GM12878 (cell line): ENCODE measurements at regions not wholly inside any gene's neighbourhood (a gene's known extent, or its start where the extent isn't known, plus 50 kb on each side); places are given as distances from the start of the nearest gene placed in this dataset.

Source experiments
- ATAC-seq: fragments of 200-7000 bp; cut with Tn5 transposase; 3 replicates; pipeline ENCODE4 v1.9.1; 2020; ENCODE audit warnings: mild to moderate bottlenecking, moderate library complexity
- BruUV-seq: library from RNA; stranded (reverse); fragments of 400-500 nt; replicated peaks from 2 replicates; lab custom pipeline; 2021; lab: Mats Ljungman, UMichigan
- CTCF ChIA-PET: fragments of 300-600 bp; sonication (Branson Sonifier 250); formaldehyde crosslinking; extraction: SDS; loops from one replicate; lab custom pipeline; 2021; ENCODE audit warnings: inconsistent platforms; lab: Yijun Ruan, JAX
- POLR2A ChIA-PET: fragments of 350-600 bp; formaldehyde crosslinking; extraction: SDS; loops from one replicate; lab custom pipeline; 2021; ENCODE audit warnings: inconsistent platforms; lab: Charles Lee
- RAD21 ChIA-PET: fragments of 300-600 bp; sonication (Branson Sonifier 250); formaldehyde crosslinking; loops from one replicate; lab custom pipeline; 2023; ENCODE audit warnings: antibody characterized with exemption; ENCODE audit not compliant: unreplicated experiment; lab: Charles Lee
- SMC1A ChIA-PET: fragments of 300-600 bp; sonication (Branson Sonifier 250); formaldehyde crosslinking; loops from one replicate; lab custom pipeline; 2023; ENCODE audit not compliant: unreplicated experiment, uncharacterized antibody; lab: Charles Lee
- DNase-seq: peaks from one replicate; pipeline ENCODE4 v3.0.0-alpha.2; 2011; ENCODE audit warnings: low read depth, low spot score
- FAIRE-seq: peaks from 3 replicates; lab custom pipeline; 2011; peaks lifted over from hg19 to GRCh38; lab: Jason Lieb, UNC
- H2AFZ ChIP-seq: 2 replicates; pipeline ENCODE4 v1.6.0; 2011; ENCODE audit warnings: low read depth, low read length, control low read depth; ENCODE audit not compliant: control insufficient read depth
- H3K27ac ChIP-seq: 2 replicates; pipeline ENCODE4 v1.5.1; 2011; ENCODE audit warnings: control low read depth; ENCODE audit not compliant: control insufficient read depth, insufficient read depth
- H3K27me3 ChIP-seq, 2 experiments: replicated peaks in 1 of 2; 2 replicates each; pipeline versions ENCODE4 v1.6.0 to v1.6.1; 2011; ENCODE audit warnings: low read length in 1 of 2; ENCODE audit not compliant: control insufficient read depth in 2 of 2, insufficient read depth in 2 of 2
- H3K36me3 ChIP-seq, 2 experiments: 2 replicates each; pipeline ENCODE4 v1.5.1; 2011; ENCODE audit warnings: low read length in 1 of 2; ENCODE audit not compliant: control insufficient read depth in 2 of 2, insufficient read depth in 2 of 2
- H3K4me1 ChIP-seq: 2 replicates; pipeline ENCODE4 v1.6.1; 2011; ENCODE audit warnings: mild to moderate bottlenecking, low read length, moderate library complexity, mixed read lengths; ENCODE audit not compliant: control insufficient read depth, insufficient read depth
- H3K4me2 ChIP-seq: 2 replicates; pipeline ENCODE4 v1.6.0; 2011; ENCODE audit warnings: control low read depth; ENCODE audit not compliant: control insufficient read depth, insufficient read depth
- H3K4me3 ChIP-seq: fragments of 200-600 bp; sonication (generic); 2 replicates; pipeline ENCODE4 v1.5.1; 2016
- H3K79me2 ChIP-seq: 2 replicates; pipeline ENCODE4 v1.6.0; 2011; ENCODE audit warnings: low read length; ENCODE audit not compliant: control insufficient read depth, insufficient read depth
- H3K9ac ChIP-seq: 2 replicates; pipeline ENCODE4 v1.8.0; 2011; ENCODE audit warnings: low read length, control low read depth, mixed read lengths; ENCODE audit not compliant: control insufficient read depth, insufficient read depth
- H3K9me3 ChIP-seq: replicated peaks from 3 replicates; pipeline ENCODE4 v1.5.1; 2011; ENCODE audit warnings: mild to moderate bottlenecking, low read length; ENCODE audit not compliant: control insufficient read depth, insufficient read depth
- H4K20me1 ChIP-seq: 2 replicates; pipeline ENCODE4 v1.6.0; 2011; ENCODE audit not compliant: control insufficient read depth, insufficient read depth
- CREB1 ChIP-seq: IDR thresholded peaks from 2 replicates; pipeline ENCODE4 v1.6.1; 2012; ENCODE audit warnings: low read depth, mild to moderate bottlenecking, inconsistent platforms
- E4F1 ChIP-seq: fragments of 450-650 bp; IDR thresholded peaks from 2 replicates; pipeline ENCODE4 v1.6.1; 2018; ENCODE audit warnings: borderline replicate concordance, mild to moderate bottlenecking; ENCODE audit not compliant: partially characterized antibody
- IRF5 ChIP-seq: fragments of 450-650 bp; IDR thresholded peaks from 2 replicates; pipeline ENCODE4 v1.6.1; 2017; ENCODE audit warnings: borderline replicate concordance
- MEF2A ChIP-seq: IDR thresholded peaks from 2 replicates; pipeline ENCODE4 v1.6.1; 2011; ENCODE audit warnings: low read depth, mild to moderate bottlenecking, low read length, moderate library complexity; ENCODE audit not compliant: insufficient read depth
- PML ChIP-seq: IDR thresholded peaks from 2 replicates; pipeline ENCODE4 v1.6.1; 2012; ENCODE audit warnings: low read length, inconsistent platforms
- POLR2A ChIP-seq: IDR thresholded peaks from 2 replicates; pipeline ENCODE4 v1.6.1; 2011; ENCODE audit warnings: low read depth, mild to moderate bottlenecking, low read length
- POU2F2 ChIP-seq: IDR thresholded peaks from 3 replicates; pipeline ENCODE4 v1.6.1; 2011; ENCODE audit warnings: low read depth, mild to moderate bottlenecking, low read length, borderline replicate concordance
- RB1 ChIP-seq: fragments of 450-650 bp; formaldehyde crosslinking; IDR thresholded peaks from 2 replicates; pipeline ENCODE4 v1.6.1; 2017; ENCODE audit warnings: mild to moderate bottlenecking, borderline replicate concordance
- SPI1 ChIP-seq: IDR thresholded peaks from 2 replicates; pipeline ENCODE4 v1.6.1; 2011; ENCODE audit warnings: low read depth, mild to moderate bottlenecking, low read length, moderate library complexity, borderline replicate concordance; ENCODE audit not compliant: insufficient read depth
- USF1 ChIP-seq: IDR thresholded peaks from 2 replicates; pipeline ENCODE4 v1.6.1; 2011; ENCODE audit warnings: borderline replicate concordance, low read depth, mild to moderate bottlenecking, moderate library complexity, mixed read lengths, low read length; ENCODE audit not compliant: insufficient read depth; ENCODE audit errors: extremely low read length
- ZBTB11 ChIP-seq: fragments of 450-650 bp; formaldehyde crosslinking; IDR thresholded peaks from 2 replicates; pipeline ENCODE4 v1.5.0; 2022; ENCODE audit warnings: mild to moderate bottlenecking, missing genetic modification characterization
- ZNF217 ChIP-seq: fragments of 450-650 bp; IDR thresholded peaks from 2 replicates; pipeline ENCODE4 v1.6.1; 2017; ENCODE audit warnings: antibody characterized with exemption, mild to moderate bottlenecking
- ZNF384 ChIP-seq: IDR thresholded peaks from 2 replicates; pipeline ENCODE4 v1.6.1; 2012; ENCODE audit warnings: low read depth, mild to moderate bottlenecking, low read length, improper control_type of control experiment, borderline replicate concordance
- whole genome bisulfite sequencing: methylation state at CpG from one replicate; pipeline ENCODE4 v1.1.6; 2016; ENCODE audit warnings: low lambda C conversion rate; ENCODE audit not compliant: insufficient replicate concordance, insufficient coverage; ENCODE audit errors: missing lambda C conversion rate; 5-methylcytosine and 5-hydroxymethylcytosine counted together
- in situ Hi-C: fragments of 300-500 bp; cut with MboI; formaldehyde crosslinking; loops from 9 replicates; pipeline ENCODE4 v1.14.3; 2018; ENCODE audit warnings: mixed read lengths
- intact Hi-C: fragments of 100-400 bp; cut with micrococcal nuclease; formaldehyde crosslinking; loops from one replicate; pipeline ENCODE4 v1.14.2; 2022; ENCODE audit not compliant: unreplicated experiment

DNA sequence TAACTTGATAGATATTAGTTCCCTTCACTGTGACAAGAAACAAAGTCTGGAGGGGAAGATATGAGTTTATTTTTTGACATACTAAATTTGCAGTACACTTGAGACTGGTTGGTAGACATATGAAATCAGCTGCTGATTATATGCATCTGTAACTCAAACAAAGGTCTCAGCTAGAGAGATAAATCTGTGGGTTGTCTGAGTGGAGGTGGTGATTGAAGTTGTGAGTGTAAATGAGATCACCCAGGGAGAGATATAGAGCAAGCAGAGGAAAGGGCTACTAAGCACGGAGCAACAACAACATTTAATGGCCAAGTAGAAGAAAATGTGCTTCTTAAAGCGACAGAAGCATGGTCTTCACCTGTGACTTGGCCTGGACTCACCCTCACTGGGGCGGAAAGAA is 173.2 kb upstream of the EYA4 start:
- H3K4me1 ChIP-seq = no peaks in the 10 kb centered on the region
- CTCF ChIA-PET = no interaction called here
- no peaks in the 10 kb centered on the region for H3K27me3 ChIP-seq
- no peaks in the 10 kb centered on the region for H4K20me1 ChIP-seq
- H3K4me3 ChIP-seq = no peak overlapping the region
- POLR2A ChIA-PET = no interaction called here
- SMC1A ChIA-PET = no interaction called here
- H3K27ac ChIP-seq = no peak overlapping the region
- H3K9ac ChIP-seq = no peak overlapping the region
- H3K4me2 ChIP-seq = no peak overlapping the region
- intact Hi-C loops = no loop called here
- no peaks in the 10 kb centered on the region for H3K9me3 ChIP-seq
- no peaks in the 10 kb centered on the region for H3K36me3 ChIP-seq
- no peak for FAIRE-seq
- 0% methylated on average over 3 of the region's 3 CpGs for WGBS
- H3K79me2 ChIP-seq = no peaks in the 10 kb centered on the region
- no TSS peak for BruUV-seq
- ATAC-seq = no peak
- RAD21 ChIA-PET = no interaction called here
- no peak for DNase-seq
- in situ Hi-C loops = no loop called here
- H2AFZ ChIP-seq = no peak overlapping the region
- TF ChIP-seq ZNF217 (no peak), IRF5 (no peak), SPI1 (no peak), RB1 (no peak), ZBTB11 (no peak), CREB1 (no peak), POU2F2 (no peak), USF1 (no peak), POLR2A (no peak), E4F1 (no peak), ZNF384 (no peak), MEF2A (no peak), PML (no peak)
